ENCODE measurements at regions not wholly inside any gene's neighbourhood (a gene's known extent, or its start where the extent isn't known, plus 50 kb on each side); places are given as distances from the start of the nearest gene placed in this dataset.

DNA sequence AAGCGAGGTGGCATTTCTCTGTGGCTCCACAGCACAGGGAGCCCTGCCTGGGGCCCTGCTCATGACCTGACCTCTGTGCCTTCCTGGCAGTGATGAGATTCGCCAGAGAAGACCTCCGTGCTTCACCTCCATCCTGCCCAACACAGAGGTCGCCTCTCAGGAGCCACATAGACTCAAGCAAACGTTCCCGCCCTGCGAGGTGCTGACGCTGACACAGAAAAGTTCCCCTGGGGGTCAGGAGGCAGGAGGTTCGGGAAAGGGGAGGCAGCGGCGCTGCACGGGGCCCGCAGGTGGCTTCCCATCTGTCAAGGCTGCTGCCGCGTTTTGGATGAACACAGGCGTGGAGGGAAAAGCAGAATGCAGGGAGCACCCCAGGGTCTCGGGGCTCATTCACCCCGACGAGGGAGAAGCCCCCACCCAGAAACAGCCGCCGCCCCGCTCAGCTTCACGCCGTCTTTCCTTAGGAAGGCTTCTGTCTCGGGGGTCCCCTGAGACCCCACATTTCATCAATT, 579.6 kb upstream of the SALL3 start:
- DNase-seq (ENCODE audit: low read depth in 2 of 2, low spot score in 1 of 2), result no peak

- no peak for DNase-seq (ENCODE audit: low read depth in 2 of 2, low spot score in 1 of 2)
These were observed 577.2 kb upstream of the SALL3 start for GRCh38 chr18:78402440-78402839.

DNA sequence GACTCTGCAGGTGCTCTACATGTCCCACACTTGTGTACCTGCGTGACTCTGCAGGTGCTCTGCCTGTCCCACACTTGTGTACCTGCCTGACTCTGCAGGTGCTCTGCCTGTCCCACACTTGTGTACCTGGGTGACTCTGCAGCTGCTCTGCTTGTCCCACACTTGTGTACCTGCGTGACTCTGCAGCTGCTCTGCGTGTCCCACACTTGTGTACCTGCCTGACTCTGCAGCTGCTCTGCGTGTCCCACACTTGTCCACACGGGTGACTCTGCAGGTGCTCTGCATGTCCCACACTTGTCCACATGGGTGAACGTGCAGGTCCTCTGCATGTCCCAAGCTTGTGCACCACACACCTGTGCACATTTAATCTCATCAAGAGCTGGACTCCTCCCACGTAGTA, 576.7 kb upstream of the SALL3 start:
- no peak for DNase-seq (ENCODE audit: low read depth in 2 of 2, low spot score in 1 of 2)

- no peak for DNase-seq (ENCODE audit: low read depth in 2 of 2, low spot score in 1 of 2)
These were observed 576.2 kb upstream of the SALL3 start for GRCh38 chr18:78403371-78403770.

- no peak for DNase-seq (ENCODE audit: low read depth in 2 of 2, low spot score in 1 of 2)
These were observed 573.9 kb upstream of the SALL3 start for GRCh38 chr18:78405763-78406162.

- no peak for DNase-seq (ENCODE audit: low read depth in 2 of 2, low spot score in 1 of 2)
These were observed 572.7 kb upstream of the SALL3 start for GRCh38 chr18:78406743-78407465.

GRCh38 chr18:78407466-78407844, 572.2 kb upstream of the SALL3 start:
- no peak for DNase-seq (ENCODE audit: low read depth in 2 of 2, low spot score in 1 of 2)

DNA sequence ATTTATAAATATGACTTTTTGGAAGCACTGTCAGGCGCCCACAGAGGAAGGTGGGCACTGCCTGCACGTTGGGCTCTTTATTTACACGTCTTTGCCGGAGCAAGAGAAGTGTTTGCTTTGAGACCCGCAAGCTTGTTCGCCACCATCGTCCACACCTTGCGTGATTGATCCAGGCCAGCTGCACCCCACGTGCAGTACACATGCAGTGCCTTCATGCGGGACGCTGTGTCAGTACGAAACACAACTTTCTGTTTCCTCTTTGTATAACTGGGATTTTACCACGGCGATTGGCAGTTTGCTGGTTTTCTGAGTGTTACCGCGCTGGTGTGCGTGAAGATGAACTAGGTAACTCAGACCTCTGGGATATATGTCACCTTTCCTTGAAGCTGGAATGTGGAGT, 571.0 kb upstream of the SALL3 start:
- DNase-seq (ENCODE audit: low read depth in 2 of 2, low spot score in 1 of 2), result no peak

DNA sequence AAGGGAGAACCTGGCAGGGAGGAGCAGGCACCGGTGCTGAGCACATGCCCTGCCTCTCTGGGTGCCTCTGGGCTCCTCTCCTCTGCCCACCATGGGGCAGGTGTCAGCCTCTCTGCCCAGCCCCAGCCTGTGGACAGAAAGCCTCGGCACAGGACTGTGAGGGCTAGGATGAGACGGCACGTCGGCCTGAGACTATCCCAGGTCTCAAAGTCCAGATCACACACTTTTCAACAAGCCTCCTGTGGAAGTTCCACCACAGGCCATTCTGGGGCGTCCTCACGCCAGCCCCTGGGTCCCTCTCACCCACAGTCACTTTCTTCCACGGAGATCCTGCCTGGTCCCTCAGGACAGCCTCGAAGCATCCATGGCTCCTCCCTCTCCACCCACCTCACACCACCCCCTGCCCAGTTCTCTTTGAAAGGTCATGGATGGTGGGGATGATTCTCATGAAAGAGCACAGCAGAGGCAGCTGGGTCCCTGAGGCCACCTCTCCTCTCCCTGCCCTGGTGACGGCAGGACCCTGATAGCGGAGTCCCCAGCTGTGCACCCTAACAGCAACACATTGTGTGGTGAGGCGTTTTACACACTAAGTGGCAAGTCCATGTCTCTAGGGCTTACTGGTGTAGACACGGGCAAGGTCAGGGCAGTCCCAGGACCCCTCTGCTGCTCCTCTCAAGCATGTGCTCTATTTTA, 569.4 kb upstream of the SALL3 start:
- DNase-seq (ENCODE audit: low read depth in 2 of 2, low spot score in 1 of 2), result no peak

DNA sequence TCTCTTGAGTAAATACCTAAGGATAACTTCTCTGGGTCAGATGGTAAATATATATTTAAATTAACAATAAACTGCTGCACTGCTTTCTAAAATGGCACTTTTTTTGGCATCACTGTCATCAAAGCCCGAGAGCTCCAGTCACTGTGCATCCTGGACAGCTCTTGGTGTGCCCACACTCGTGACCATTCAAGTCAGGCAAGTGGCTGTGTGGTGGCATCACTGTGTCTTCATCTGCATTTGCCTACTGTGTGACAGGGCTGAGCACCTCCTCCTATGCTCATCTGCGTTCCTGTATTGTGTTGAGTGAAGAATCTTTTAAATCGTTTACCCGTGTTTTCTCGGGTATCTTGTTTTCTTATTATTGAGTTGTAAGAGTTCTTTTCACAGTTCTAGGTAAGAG, 568.1 kb upstream of the SALL3 start:
- DNase-seq (ENCODE audit: low read depth in 2 of 2, low spot score in 1 of 2), result no peak

- no peak for DNase-seq (ENCODE audit: low read depth in 2 of 2, low spot score in 1 of 2)
These were observed 565.3 kb upstream of the SALL3 start for GRCh38 chr18:78414302-78414701.

GRCh38 chr18:78416853-78417252, 562.8 kb upstream of the SALL3 start:
- no peak for DNase-seq (ENCODE audit: low read depth in 2 of 2, low spot score in 1 of 2)

DNA sequence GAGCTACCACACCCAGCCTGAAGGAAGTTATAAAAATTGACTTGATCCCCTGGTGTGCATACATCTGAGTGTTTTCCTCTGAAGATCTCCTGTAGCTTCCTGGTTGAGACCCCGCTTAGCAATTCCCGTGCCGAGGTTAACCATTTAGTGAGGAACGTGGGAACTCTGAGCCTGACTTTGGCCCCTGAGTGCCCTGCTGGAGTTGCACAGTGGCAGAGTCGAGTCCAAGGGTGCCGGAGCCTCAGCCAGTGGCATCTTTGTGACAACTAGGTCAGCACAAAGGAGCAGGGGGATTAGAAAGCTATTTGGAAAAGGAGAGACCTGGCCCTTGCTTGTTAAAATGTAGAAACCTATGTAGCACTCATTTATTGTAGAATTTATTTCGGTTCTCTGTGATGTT, 561.2 kb upstream of the SALL3 start:
- no peak for DNase-seq (ENCODE audit: low read depth in 2 of 2, low spot score in 1 of 2)

GRCh38 chr18:78419171-78419570, 560.4 kb upstream of the SALL3 start:
- no peak for DNase-seq (ENCODE audit: low read depth in 2 of 2, low spot score in 1 of 2)

DNA sequence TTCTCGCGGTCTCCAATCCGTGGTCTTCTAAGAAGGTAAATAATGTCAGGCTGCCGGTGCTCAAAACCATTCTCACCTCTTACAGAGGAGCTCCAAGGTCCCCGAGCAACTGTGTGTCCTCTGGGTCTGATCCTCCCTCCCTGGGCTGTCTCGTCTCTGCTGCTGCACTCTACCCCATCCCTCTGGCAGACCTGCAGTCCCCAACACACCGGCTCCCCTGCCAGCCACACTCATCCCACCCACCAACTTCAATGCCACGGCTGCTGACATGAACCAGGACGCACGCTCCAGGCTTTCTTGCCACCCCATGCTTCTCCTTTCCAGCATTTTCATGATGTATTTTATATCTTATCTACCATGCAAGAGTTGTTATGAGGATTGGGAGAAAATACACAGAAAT, 559.5 kb upstream of the SALL3 start:
- DNase-seq (ENCODE audit: low read depth in 2 of 2, low spot score in 1 of 2), result no peak

GRCh38 chr18:78421392-78421791, 558.2 kb upstream of the SALL3 start:
- no peak for DNase-seq (ENCODE audit: low read depth in 2 of 2, low spot score in 1 of 2)

GRCh38 chr18:78422336-78422735, 557.3 kb upstream of the SALL3 start:
- no peak for DNase-seq (ENCODE audit: low read depth in 2 of 2, low spot score in 1 of 2)

GRCh38 chr18:78423811-78424210, 555.8 kb upstream of the SALL3 start:
- no peak for DNase-seq (ENCODE audit: low read depth in 2 of 2, low spot score in 1 of 2)

DNA sequence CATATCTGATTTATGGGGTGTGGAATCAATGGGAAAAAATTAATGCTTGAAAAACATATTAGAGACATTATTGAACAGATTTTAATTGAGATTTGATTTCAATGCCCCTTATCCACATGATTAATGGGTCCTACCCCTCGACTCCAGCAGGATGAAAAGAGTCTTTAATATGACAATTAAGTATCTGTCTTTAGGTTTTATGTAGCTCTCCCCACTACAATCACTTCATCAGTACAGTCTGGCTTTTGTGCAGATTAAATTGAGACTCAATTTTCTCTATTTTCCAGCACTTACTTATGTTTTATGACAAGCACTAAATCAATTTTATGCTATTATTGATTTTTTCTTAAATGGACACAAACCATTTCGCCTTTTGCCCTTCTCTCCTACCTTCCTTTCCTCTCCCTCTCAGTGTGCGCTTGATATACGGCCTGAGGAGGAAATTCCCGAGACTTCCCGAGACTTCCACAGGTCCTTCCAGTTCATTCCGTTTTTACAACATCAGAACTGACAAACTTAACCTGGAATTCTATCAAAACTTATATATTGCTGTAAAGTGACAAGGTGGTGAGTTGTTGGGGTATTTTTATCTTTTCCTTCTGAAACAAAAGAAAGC, 555.1 kb upstream of the SALL3 start:
- DNase-seq (ENCODE audit: low read depth in 2 of 2, low spot score in 1 of 2), result no peak

DNA sequence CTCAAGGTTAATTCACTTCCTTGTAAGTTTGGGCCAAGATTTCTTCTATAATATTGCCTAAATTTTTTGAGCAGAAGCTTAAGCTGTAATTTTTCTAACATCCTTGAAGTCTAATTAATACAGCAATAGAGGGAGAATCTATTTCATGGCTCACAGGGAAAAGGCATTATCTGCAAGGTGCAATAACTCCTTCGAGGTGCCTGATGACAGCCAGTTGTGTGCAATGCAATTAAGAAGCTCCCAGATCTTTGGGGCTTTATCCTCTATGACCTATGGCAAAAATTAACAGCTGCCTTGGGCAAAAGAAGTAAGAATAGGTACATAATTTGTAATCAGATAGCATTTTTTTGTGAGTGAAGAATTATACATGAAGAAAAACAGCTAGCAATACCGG, 554.6 kb upstream of the SALL3 start:
- DNase-seq (ENCODE audit: low read depth in 2 of 2, low spot score in 1 of 2), result no peak

DNA sequence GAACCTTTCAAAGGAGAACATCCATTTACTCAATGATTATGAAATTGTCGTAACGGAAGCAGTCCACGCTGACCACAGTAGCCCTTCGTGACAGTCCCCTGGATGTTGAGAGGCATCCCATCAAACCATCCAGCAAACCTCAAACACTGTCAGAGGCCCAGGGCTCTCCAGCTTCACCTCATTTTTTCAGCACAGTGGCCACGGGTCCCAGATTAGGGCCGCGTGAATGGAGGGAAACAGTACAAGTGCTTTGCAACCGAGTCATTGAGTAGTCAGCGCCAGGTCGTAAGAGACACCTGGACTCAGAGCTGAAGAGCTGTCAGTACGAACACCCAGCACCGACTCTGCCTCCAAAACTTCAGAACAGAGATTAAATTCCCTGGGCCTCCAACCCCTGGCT, 552.5 kb upstream of the SALL3 start:
- DNase-seq (ENCODE audit: low read depth in 2 of 2, low spot score in 1 of 2), result no peak

Data from stimulated activated CD8-positive, alpha-beta memory T cell treated with anti-CD3 and anti-CD28 coated beads, Interleukin-4, amount 100 ng/mL, for 1 hour (primary cell).